BJ (cell line): ENCODE measurements at regions not wholly inside any gene's neighbourhood (a gene's known extent, or its start where the extent isn't known, plus 50 kb on each side); places are given as distances from the start of the nearest gene placed in this dataset.
"Not testable (repeated sequence)": the region's sequence is repeated elsewhere in the genome, so short reads cannot be mapped to it uniquely, and the experiment has no call there.

Experiments used
- CTCF ChIA-PET: fragments of 350-600 bp; formaldehyde crosslinking; extraction: SDS; loops from one replicate; lab custom pipeline; 2021; ENCODE audit warnings: antibody characterized with exemption, inconsistent platforms; lab: Yijun Ruan, JAX
- POLR2A ChIA-PET: fragments of 300-600 bp; sonication (Branson Sonifier 250); formaldehyde crosslinking; extraction: SDS; loops from one replicate; lab custom pipeline; 2021; ENCODE audit warnings: antibody characterized with exemption; lab: Charles Lee
- DNase-seq: peaks from one replicate; pipeline ENCODE4 v3.0.0-alpha.2; 2011; ENCODE audit warnings: low read depth
- H3K27me3 ChIP-seq: 2 replicates; pipeline ENCODE4 v1.6.0; 2011; ENCODE audit warnings: low read length; ENCODE audit not compliant: control insufficient read depth, insufficient read depth
- H3K36me3 ChIP-seq: 2 replicates; pipeline ENCODE4 v1.5.1; 2011; ENCODE audit warnings: low read length; ENCODE audit not compliant: control insufficient read depth, insufficient read depth
- H3K4me3 ChIP-seq: 2 replicates; pipeline ENCODE4 v1.5.1; 2011; ENCODE audit warnings: low read depth, mild to moderate bottlenecking, control low read depth, low read length
- CTCF ChIP-seq: IDR thresholded peaks from 2 replicates; pipeline ENCODE4 v1.5.1; 2011; ENCODE audit warnings: low read depth, mild to moderate bottlenecking, control low read depth, inconsistent platforms, low read length, moderate library complexity; ENCODE audit not compliant: insufficient read depth

GRCh38 chr1:229149435-229149834 is 121.5 kb upstream of the RAB4A start:
- CTCF ChIA-PET, result no interaction called here
- no peak for DNase-seq
- Histone ChIP-seq H3K36me3 (no peaks in the 10 kb centered on the region), H3K4me3 (no peak overlapping the region), H3K27me3 (no peaks in the 10 kb centered on the region; the same call in 1 of the 2 replicates)
- TF ChIP-seq CTCF, result no peak
- POLR2A ChIA-PET, result no interaction called here

- no peaks in the 10 kb centered on the region for H3K36me3 ChIP-seq
- H3K4me3 ChIP-seq, result no peak overlapping the region
- H3K27me3 ChIP-seq, result no peaks in the 10 kb centered on the region; the same call in 1 of the 2 replicates
- DNase-seq, result no peak
- ChIA-PET POLR2A (no interaction called here), CTCF (interaction anchor here (1.0 kb wide), 1 partner anchor 18 kb away, joined by 3 read pairs; no protein-coding TSS in a partner anchor)
- TF ChIP-seq CTCF, result no peak
Measured at GRCh38 chr1:229150518-229150917, 120.4 kb upstream of the RAB4A start.

GRCh38 chr1:229151412-229151811 is 119.5 kb upstream of the RAB4A start:
- CTCF ChIA-PET, result interaction anchor here (1.0 to 1.2 kb wide), 2 partner anchors 19 to 59 kb away, joined by 3 read pairs; no protein-coding TSS in a partner anchor
- H3K27me3 ChIP-seq, POLR2A ChIA-PET: not testable (repeated sequence)

GRCh38 chr1:229152311-229152710 is 118.6 kb upstream of the RAB4A start:
- Histone ChIP-seq H3K4me3 (no peak overlapping the region), H3K27me3 (no peaks in the 10 kb centered on the region), H3K36me3 (no peaks in the 10 kb centered on the region)
- no peak for DNase-seq
- ChIA-PET POLR2A (no interaction called here), CTCF (interaction anchor here (1.2 kb wide), 1 partner anchor 58 kb away, joined by 3 read pairs; no protein-coding TSS in a partner anchor)
- no peak for TF ChIP-seq CTCF

More at GRCh38 chr1:229151412-229151811, 119.5 kb upstream of the RAB4A start:
- not testable (repeated sequence) for DNase-seq, H3K4me3 ChIP-seq, H3K36me3 ChIP-seq

- POLR2A ChIA-PET, result no interaction called here
- Histone ChIP-seq H3K36me3 (no peaks in the 10 kb centered on the region), H3K4me3 (no peak overlapping the region), H3K27me3 (no peaks in the 10 kb centered on the region)
- CTCF ChIA-PET, result interaction anchor here (1.1 kb wide), 1 partner anchor 11 kb away, joined by 3 read pairs; no protein-coding TSS in a partner anchor
- no peak for TF ChIP-seq CTCF
- no peak for DNase-seq
Measured at GRCh38 chr1:229153955-229154548, 116.9 kb upstream of the RAB4A start.

- H3K4me3 ChIP-seq, result no peak overlapping the region
- ChIA-PET POLR2A (no interaction called here), CTCF (interaction anchor here (0.7 kb wide), 1 partner anchor 11 kb away, joined by 3 read pairs; no protein-coding TSS in a partner anchor)
- no peak for DNase-seq
- TF ChIP-seq CTCF, result no peak
- no peaks in the 10 kb centered on the region; the same call in 1 of the 2 replicates for H3K27me3 ChIP-seq
- no peaks in the 10 kb centered on the region for H3K36me3 ChIP-seq
Measured at GRCh38 chr1:229154811-229155210, 116.1 kb upstream of the RAB4A start.
